ENCODE measurements at regions not wholly inside any gene's neighbourhood (a gene's known extent, or its start where the extent isn't known, plus 50 kb on each side); places are given as distances from the start of the nearest gene placed in this dataset.

- TF ChIP-seq, protein P1, sequence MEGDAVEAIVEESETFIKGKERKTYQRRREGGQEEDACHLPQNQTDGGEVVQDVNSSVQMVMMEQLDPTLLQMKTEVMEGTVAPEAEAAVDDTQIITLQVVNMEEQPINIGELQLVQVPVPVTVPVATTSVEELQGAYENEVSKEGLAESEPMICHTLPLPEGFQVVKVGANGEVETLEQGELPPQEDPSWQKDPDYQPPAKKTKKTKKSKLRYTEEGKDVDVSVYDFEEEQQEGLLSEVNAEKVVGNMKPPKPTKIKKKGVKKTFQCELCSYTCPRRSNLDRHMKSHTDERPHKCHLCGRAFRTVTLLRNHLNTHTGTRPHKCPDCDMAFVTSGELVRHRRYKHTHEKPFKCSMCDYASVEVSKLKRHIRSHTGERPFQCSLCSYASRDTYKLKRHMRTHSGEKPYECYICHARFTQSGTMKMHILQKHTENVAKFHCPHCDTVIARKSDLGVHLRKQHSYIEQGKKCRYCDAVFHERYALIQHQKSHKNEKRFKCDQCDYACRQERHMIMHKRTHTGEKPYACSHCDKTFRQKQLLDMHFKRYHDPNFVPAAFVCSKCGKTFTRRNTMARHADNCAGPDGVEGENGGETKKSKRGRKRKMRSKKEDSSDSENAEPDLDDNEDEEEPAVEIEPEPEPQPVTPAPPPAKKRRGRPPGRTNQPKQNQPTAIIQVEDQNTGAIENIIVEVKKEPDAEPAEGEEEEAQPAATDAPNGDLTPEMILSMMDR (IDR thresholded peaks at IDR 0.05; ENCODE audit: low read length): no peak
- TF ChIP-seq EZH2 (IDR thresholded peaks at IDR 0.05; ENCODE audit: borderline replicate concordance, low read length): no peak
Measured at GRCh38 chr10:76732306-76732705, 905.3 kb downstream of the KCNMA1 start.
